D721Med (cell line): ENCODE measurements at regions not wholly inside any gene's neighbourhood (a gene's known extent, or its start where the extent isn't known, plus 50 kb on each side); places are given as distances from the start of the nearest gene placed in this dataset.

ENCODE experiments used
- DNase-seq: peaks from one replicate; pipeline ENCODE4 v3.0.0; 2011; ENCODE audit warnings: low spot score; ENCODE audit not compliant: insufficient read length
- FAIRE-seq: peaks from 2 replicates; lab custom pipeline; 2011; peaks lifted over from hg19 to GRCh38; lab: Jason Lieb, UNC
- TF ChIP-seq, protein P1 (sequence below): IDR thresholded peaks from 2 replicates; pipeline ENCODE4 v1.5.1; 2012; ENCODE audit warnings: mild to moderate bottlenecking, control low read depth; ENCODE audit not compliant: insufficient read depth; ENCODE audit errors: missing control alignments

DNA sequence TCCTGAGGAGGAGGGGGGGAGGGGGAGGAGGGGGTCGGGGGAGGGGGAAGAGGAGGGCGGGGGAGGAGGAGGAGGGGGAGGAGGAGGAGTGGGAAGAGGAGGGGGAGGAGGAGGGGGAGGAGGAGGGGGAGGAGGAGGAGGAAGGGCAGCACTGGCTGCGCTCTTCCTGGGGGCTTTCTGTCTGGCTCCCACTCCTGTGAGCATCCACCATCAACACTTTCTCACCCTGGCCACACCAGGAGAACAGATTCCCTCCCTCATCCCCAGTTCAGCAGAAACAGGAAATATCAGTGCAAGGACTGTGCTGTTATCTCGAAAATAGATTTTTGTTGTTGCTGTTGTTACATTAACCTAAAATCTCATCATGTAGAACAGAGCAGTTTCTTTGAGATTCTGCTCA is 530.5 kb downstream of the ACTR3B start:
- FAIRE-seq = no peak
- TF ChIP-seq, protein P1, sequence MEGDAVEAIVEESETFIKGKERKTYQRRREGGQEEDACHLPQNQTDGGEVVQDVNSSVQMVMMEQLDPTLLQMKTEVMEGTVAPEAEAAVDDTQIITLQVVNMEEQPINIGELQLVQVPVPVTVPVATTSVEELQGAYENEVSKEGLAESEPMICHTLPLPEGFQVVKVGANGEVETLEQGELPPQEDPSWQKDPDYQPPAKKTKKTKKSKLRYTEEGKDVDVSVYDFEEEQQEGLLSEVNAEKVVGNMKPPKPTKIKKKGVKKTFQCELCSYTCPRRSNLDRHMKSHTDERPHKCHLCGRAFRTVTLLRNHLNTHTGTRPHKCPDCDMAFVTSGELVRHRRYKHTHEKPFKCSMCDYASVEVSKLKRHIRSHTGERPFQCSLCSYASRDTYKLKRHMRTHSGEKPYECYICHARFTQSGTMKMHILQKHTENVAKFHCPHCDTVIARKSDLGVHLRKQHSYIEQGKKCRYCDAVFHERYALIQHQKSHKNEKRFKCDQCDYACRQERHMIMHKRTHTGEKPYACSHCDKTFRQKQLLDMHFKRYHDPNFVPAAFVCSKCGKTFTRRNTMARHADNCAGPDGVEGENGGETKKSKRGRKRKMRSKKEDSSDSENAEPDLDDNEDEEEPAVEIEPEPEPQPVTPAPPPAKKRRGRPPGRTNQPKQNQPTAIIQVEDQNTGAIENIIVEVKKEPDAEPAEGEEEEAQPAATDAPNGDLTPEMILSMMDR = no peak
- DNase-seq = no peak

DNA sequence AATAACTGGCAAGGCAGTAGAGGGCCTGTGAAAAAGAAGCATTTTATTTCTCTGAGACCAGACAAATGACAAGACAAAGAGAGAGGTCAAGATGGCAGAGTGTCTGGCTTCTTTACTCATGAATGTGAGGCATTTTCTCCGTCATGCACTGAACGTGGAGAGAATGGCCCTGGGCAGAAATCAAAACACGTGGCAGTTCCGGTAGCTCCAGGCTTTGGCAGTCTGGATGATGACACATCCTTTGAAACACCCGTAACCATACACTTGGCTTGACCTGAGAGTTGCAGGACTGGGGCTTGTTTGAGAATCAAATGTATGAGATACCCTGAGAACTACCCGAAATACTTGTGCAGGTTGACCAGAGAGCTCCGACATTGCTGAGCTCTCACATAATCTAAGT is 537.6 kb downstream of the ACTR3B start:
- FAIRE-seq = no peak
- DNase-seq = no peak
- TF ChIP-seq, protein P1 = no peak

DNA sequence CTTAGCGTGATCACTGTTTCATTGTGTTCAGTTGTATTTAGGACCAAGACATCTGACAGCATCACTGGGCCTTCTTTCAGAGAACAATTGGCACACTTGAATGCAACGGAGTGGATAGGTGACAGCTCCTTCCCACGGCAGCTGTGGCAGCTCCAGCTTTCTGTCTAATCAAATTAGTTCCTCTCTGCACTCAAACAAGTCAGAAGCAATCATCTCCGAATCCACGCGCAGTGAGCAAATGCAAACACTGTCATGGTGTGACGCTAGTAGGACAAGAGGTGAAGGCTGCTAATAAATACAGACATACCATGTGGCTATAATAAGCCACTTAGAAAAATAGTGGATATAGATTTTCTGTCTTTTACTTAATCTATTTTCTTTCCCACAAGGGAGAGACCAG is 542.4 kb downstream of the ACTR3B start:
- TF ChIP-seq, protein P1 = no peak
- DNase-seq (no peak), FAIRE-seq (no peak)

DNA sequence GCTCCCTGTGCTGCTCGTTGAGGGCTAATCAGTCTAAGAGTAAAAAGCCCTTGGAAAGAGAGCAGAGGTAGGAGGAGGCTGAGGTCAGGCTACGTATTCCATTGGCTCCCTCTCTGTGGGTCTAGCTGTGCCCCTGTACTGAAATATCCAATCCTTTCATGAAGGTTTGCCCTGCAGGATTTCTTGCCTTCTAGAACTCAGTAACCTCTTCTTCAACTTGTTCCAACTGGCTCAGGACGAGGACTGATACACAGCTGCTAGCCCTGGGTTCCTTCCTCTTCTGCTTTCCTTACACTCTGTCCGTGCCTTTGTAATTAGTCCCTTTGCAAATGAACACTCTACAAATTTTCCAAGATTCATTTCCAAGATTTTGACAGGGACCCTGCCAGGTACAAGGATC is 560.5 kb downstream of the ACTR3B start:
- no peak for FAIRE-seq
- DNase-seq = no peak
- TF ChIP-seq, protein P1 = no peak

GRCh38 chr7:153320681-153321080 is 561.1 kb downstream of the ACTR3B start:
- TF ChIP-seq, protein P1 = no peak
- DNase-seq (no peak), FAIRE-seq (no peak)

GRCh38 chr7:153322991-153323390 is 563.4 kb downstream of the ACTR3B start:
- TF ChIP-seq, protein P1 = no peak
- no peak for DNase-seq
- FAIRE-seq = no peak

DNA sequence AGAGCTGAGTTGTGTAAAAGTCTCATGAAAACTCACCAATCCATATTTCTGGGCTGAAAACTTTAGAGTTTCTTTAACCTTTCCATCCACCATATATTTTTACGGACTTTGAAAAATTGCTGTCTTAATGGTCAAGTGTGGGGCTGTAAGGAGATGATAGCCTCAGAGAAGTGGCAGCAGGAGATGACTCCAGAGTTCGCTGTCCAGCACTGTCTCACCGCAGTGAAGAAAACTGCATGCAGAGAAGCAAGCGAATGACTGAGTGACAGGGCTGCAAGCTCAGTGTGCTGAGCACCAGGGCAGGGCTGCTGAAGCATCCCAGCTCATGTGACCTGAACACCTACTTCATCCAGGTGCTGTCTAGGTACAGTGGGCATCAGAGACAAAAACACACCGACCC is 564.5 kb downstream of the ACTR3B start:
- TF ChIP-seq, protein P1 = no peak
- no peak for FAIRE-seq
- no peak for DNase-seq
